H9 (cell line): ENCODE measurements at regions not wholly inside any gene's neighbourhood (a gene's known extent, or its start where the extent isn't known, plus 50 kb on each side); places are given as distances from the start of the nearest gene placed in this dataset.

Experiments used
- DNase-seq: peaks from one replicate; pipeline ENCODE4 v3.0.0-alpha.2; 2017
- H2AFZ ChIP-seq: one replicate; pipeline ENCODE4 v1.6.1; 2013; ENCODE audit warnings: mild to moderate bottlenecking, low read length, control low read depth, moderate library complexity
- H2AK5ac ChIP-seq: 2 replicates; pipeline ENCODE4 v1.6.1; 2013; ENCODE audit warnings: low read length, control low read depth, mixed read lengths; ENCODE audit not compliant: insufficient read length
- H2BK120ac ChIP-seq: one replicate; pipeline ENCODE4 v1.6.1; 2013; ENCODE audit warnings: low read depth, mild to moderate bottlenecking, low read length, control low read depth, inconsistent platforms; ENCODE audit not compliant: poor library complexity, severe bottlenecking
- H2BK12ac ChIP-seq: 2 replicates; pipeline ENCODE4 v1.6.1; 2013; ENCODE audit warnings: low read length, control low read depth, mixed read lengths, low read depth; ENCODE audit not compliant: insufficient read length
- H2BK15ac ChIP-seq: 2 replicates; pipeline ENCODE4 v1.6.1; 2013; ENCODE audit warnings: low read depth, low read length, control low read depth
- H2BK20ac ChIP-seq: one replicate; pipeline ENCODE4 v1.6.1; 2013; ENCODE audit warnings: low read depth, mild to moderate bottlenecking, low read length, control low read depth, inconsistent platforms; ENCODE audit not compliant: poor library complexity, severe bottlenecking
- H2BK5ac ChIP-seq: 2 replicates; pipeline ENCODE4 v1.6.1; 2013; ENCODE audit warnings: low read length, control low read depth, mixed read lengths; ENCODE audit not compliant: insufficient read length
- H3K14ac ChIP-seq: 2 replicates; pipeline ENCODE4 v1.6.1; 2013; ENCODE audit warnings: low read length, control low read depth; ENCODE audit not compliant: insufficient read depth
- H3K18ac ChIP-seq: 2 replicates; pipeline ENCODE4 v1.6.1; 2013; ENCODE audit warnings: low read depth, mild to moderate bottlenecking, mixed read lengths, low read length, control low read depth; ENCODE audit not compliant: insufficient read length
- H3K23ac ChIP-seq: 2 replicates; pipeline ENCODE4 v1.6.1; 2013; ENCODE audit warnings: low read length, control low read depth, mixed read lengths, low read depth; ENCODE audit not compliant: insufficient read length
- H3K23me2 ChIP-seq: 2 replicates; pipeline ENCODE4 v1.6.1; 2013; ENCODE audit warnings: low read depth, mild to moderate bottlenecking, mixed read lengths, low read length, control low read depth; ENCODE audit not compliant: insufficient read length, poor library complexity, severe bottlenecking
- H3K27ac ChIP-seq: 2 replicates; pipeline ENCODE4 v1.5.1; 2013; ENCODE audit warnings: low read length, control low read depth, mixed read lengths, low read depth; ENCODE audit not compliant: insufficient read length
- H3K27me3 ChIP-seq: 2 replicates; pipeline ENCODE4 v1.6.1; 2013; ENCODE audit warnings: low read length, control low read depth, inconsistent platforms; ENCODE audit not compliant: insufficient read depth
- H3K4ac ChIP-seq: 2 replicates; pipeline ENCODE4 v1.6.1; 2013; ENCODE audit warnings: low read depth, mild to moderate bottlenecking, control low read depth, inconsistent platforms, low read length, moderate library complexity
- H3K4me1 ChIP-seq: 2 replicates; pipeline ENCODE4 v1.6.1; 2013; ENCODE audit warnings: low read length, control low read depth, inconsistent platforms; ENCODE audit not compliant: insufficient read depth
- H3K4me2 ChIP-seq: 2 replicates; pipeline ENCODE4 v1.6.1; 2013; ENCODE audit warnings: low read length, control low read depth, mixed read lengths; ENCODE audit not compliant: insufficient read length, insufficient read depth
- H3K56ac ChIP-seq: 2 replicates; pipeline ENCODE4 v1.6.1; 2013; ENCODE audit warnings: low read depth, mild to moderate bottlenecking, mixed read lengths, low read length, control low read depth; ENCODE audit not compliant: insufficient read length
- H3K79me1 ChIP-seq: 2 replicates; pipeline ENCODE4 v1.6.1; 2013; ENCODE audit warnings: low read depth, mild to moderate bottlenecking, moderate library complexity, low read length, control low read depth, inconsistent platforms; ENCODE audit not compliant: insufficient read depth, poor library complexity, severe bottlenecking
- H3K79me2 ChIP-seq: 2 replicates; pipeline ENCODE4 v1.6.1; 2013; ENCODE audit warnings: low read length, control low read depth, inconsistent platforms; ENCODE audit not compliant: insufficient read depth
- H3K9ac ChIP-seq: 2 replicates; pipeline ENCODE4 v1.6.1; 2013; ENCODE audit warnings: low read length, control low read depth, mixed read lengths; ENCODE audit not compliant: insufficient read length; ENCODE audit errors: extremely low read depth
- H3K9me3 ChIP-seq: one replicate; pipeline ENCODE4 v1.6.1; 2013; ENCODE audit warnings: low read depth, low read length, inconsistent platforms; ENCODE audit not compliant: control insufficient read depth
- H3T11ph ChIP-seq: one replicate; pipeline ENCODE4 v1.6.1; 2013; ENCODE audit warnings: mild to moderate bottlenecking, low read length, control low read depth, inconsistent platforms
- H4K20me1 ChIP-seq: one replicate; pipeline ENCODE4 v1.6.1; 2013; ENCODE audit not compliant: control insufficient read depth, insufficient read length, insufficient read depth
- H4K5ac ChIP-seq: 2 replicates; pipeline ENCODE4 v1.6.1; 2013; ENCODE audit warnings: low read depth, mild to moderate bottlenecking, mixed read lengths, low read length, control low read depth; ENCODE audit not compliant: insufficient read length
- H4K8ac ChIP-seq: replicated peaks from 2 replicates; pipeline ENCODE4 v1.6.1; 2013; ENCODE audit warnings: low read length, control low read depth, mixed read lengths, low read depth; ENCODE audit not compliant: insufficient read length
- H4K91ac ChIP-seq: 2 replicates; pipeline ENCODE4 v1.6.1; 2013; ENCODE audit warnings: low read depth, mild to moderate bottlenecking, moderate library complexity, mixed read lengths, low read length, control low read depth; ENCODE audit not compliant: insufficient read length
- H3K27ac Mint-ChIP-seq, 3 experiments: 2 replicates in 2 of 3; 3 replicates in 1 of 3; pipeline ENCODE4 v1.8.0; 2020 to 2021; ENCODE audit warnings: mixed read lengths in 3 of 3, mild to moderate bottlenecking in 1 of 3, moderate library complexity in 1 of 3
- H3K27me3 Mint-ChIP-seq: 2 replicates; pipeline ENCODE4 v1.8.0; 2021; ENCODE audit warnings: low read depth, mild to moderate bottlenecking, moderate library complexity, mixed read lengths
- H3K36me3 Mint-ChIP-seq, 3 experiments: 2 replicates in 2 of 3; 3 replicates in 1 of 3; pipeline ENCODE4 v1.8.0; 2020 to 2021; ENCODE audit warnings: low read depth in 3 of 3, mixed read lengths in 3 of 3; ENCODE audit not compliant: insufficient read depth in 1 of 3
- H3K4me1 Mint-ChIP-seq, 2 experiments: 2 replicates each; pipeline ENCODE4 v1.8.0; 2020; ENCODE audit warnings: mixed read lengths in 2 of 2
- H3K4me3 Mint-ChIP-seq, 2 experiments: 2 replicates in 1 of 2; 3 replicates in 1 of 2; pipeline ENCODE4 v1.8.0; 2020 to 2021; ENCODE audit warnings: mild to moderate bottlenecking in 2 of 2, mixed read lengths in 2 of 2, moderate library complexity in 1 of 2
- H3K9me3 Mint-ChIP-seq, 2 experiments: 2 replicates in 1 of 2; 3 replicates in 1 of 2; pipeline ENCODE4 v1.8.0; 2020; ENCODE audit warnings: mild to moderate bottlenecking in 2 of 2, mixed read lengths in 2 of 2, moderate library complexity in 1 of 2
- CTCF ChIP-seq: fragments of 200-600 bp; sonication (generic); conservative IDR thresholded peaks from 3 replicates; pipeline ENCODE4 v1.8.0; 2021; ENCODE audit warnings: antibody characterized with exemption, mild to moderate bottlenecking
- WGBS: extraction: QIAGEN DNeasy Blood & Tissue Kit; methylation state at CpG from one replicate; pipeline ENCODE4 v1.1.7; 2013; ENCODE audit warnings: missing lambda C conversion rate, low lambda C conversion rate, mixed read lengths; ENCODE audit not compliant: insufficient read length; ENCODE audit errors: extremely low coverage; 5-methylcytosine and 5-hydroxymethylcytosine counted together

- H2BK15ac ChIP-seq: no peak overlapping the region
- H3K56ac ChIP-seq: no peak overlapping the region
- DNase-seq: no peak
- H2BK12ac ChIP-seq: no peak overlapping the region
- WGBS: no CpG with 5 or more reads among the region's 6 CpGs
- no peak overlapping the region for H3K27ac ChIP-seq
- no peak overlapping the region for H2BK5ac ChIP-seq
- no peaks in the 10 kb centered on the region for H4K20me1 ChIP-seq
- H3K4ac ChIP-seq: no peak overlapping the region
- H3K4me1 ChIP-seq: no peaks in the 10 kb centered on the region
- no peaks in the 10 kb centered on the region for H3K79me2 ChIP-seq
- no peaks in the 10 kb centered on the region for H3K9me3 Mint-ChIP-seq
- H2AFZ ChIP-seq: no peak overlapping the region
- H3K23me2 ChIP-seq: no peaks in the 10 kb centered on the region
- H4K8ac ChIP-seq: no peak overlapping the region
- no peak overlapping the region for H3T11ph ChIP-seq
- no peak overlapping the region for H2BK120ac ChIP-seq
- no peaks in the 10 kb centered on the region for H3K4me1 Mint-ChIP-seq
- H3K9me3 ChIP-seq: no peaks in the 10 kb centered on the region
- H2AK5ac ChIP-seq: no peak overlapping the region
- TF ChIP-seq CTCF: no peak
- H3K27ac Mint-ChIP-seq: no peak overlapping the region
- H3K36me3 Mint-ChIP-seq: no peaks in the 10 kb centered on the region
- H2BK20ac ChIP-seq: no peak overlapping the region
- H3K27me3 ChIP-seq: no peaks in the 10 kb centered on the region
- no peak overlapping the region for H3K4me2 ChIP-seq
- H3K14ac ChIP-seq: no peak overlapping the region
- no peaks in the 10 kb centered on the region for H3K79me1 ChIP-seq
- H3K23ac ChIP-seq: no peak overlapping the region
- H3K9ac ChIP-seq: no peak overlapping the region
- H3K18ac ChIP-seq: no peak overlapping the region
- H3K27me3 Mint-ChIP-seq: peaks cover 6% of the 10 kb centered on the region
- H4K5ac ChIP-seq: no peak overlapping the region
- H4K91ac ChIP-seq: no peak overlapping the region
- H3K4me3 Mint-ChIP-seq: no peak overlapping the region
Measured at GRCh38 chr3:3499987-3500386, 299.2 kb upstream of the LRRN1 start.
